ENCODE measurements at regions not wholly inside any gene's neighbourhood (a gene's known extent, or its start where the extent isn't known, plus 50 kb on each side); places are given as distances from the start of the nearest gene placed in this dataset.

DNA sequence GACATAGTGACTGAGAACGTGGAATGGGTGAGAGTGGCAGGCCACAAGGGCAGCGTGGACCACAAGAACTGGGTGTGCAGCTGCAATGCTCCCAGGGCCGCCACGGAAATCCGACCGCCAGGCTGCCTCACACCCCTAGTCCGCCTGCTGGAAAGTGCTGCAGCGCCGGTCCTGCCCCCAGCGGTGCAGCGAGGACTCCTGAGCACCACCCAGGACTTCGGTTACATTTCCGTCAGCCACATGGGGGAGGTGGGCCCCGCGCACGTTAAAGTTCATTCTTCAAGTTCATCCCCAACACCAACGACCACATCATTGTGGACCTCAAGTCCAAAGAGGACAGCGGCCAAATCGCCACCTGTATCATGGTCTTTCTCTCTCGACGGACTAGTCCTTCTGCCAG lies 126.1 kb upstream of the CARMIL1 start:
- TF ChIP-seq CREB1 (IDR thresholded peaks at IDR 0.05; ENCODE audit: low read depth) (no peak), TAF1 (IDR thresholded peaks at IDR 0.05; ENCODE audit: low read depth) (no peak)

DNA sequence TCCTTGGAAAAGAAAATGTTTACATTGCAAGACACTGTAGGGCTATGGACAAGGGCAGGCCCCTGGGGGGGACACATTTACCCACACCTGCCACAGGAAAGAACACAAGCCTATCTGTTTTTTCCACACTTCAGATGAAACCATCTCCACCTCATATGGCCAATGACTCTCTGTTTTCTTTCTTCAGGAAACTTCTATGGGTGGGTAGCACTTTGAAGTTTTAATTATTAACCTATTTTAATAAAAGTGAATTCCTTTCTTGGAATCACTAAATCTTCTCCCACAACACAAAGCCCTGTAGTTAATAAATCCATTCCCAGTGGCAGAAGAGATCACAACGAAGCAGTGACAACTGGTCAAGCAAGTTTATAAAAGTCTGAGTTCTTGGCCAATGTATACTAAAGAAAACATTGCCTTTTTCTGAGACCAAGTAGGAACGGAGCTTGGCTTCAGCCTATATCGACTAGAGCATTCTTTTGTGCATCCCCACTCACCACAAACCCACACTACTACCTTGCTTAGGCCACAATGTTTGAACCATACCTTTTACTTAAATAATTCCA lies 125.1 kb upstream of the CARMIL1 start:
- TF ChIP-seq EGR1 (IDR thresholded peaks at IDR 0.05) (no peak), YY1 (IDR thresholded peaks at IDR 0.05; ENCODE audit: low read depth) (no peak), NFIC (IDR thresholded peaks at IDR 0.05) (no peak), FOXM1 (IDR thresholded peaks at IDR 0.05; ENCODE audit: borderline replicate concordance, low read depth) (no peak), TCF12 (IDR thresholded peaks at IDR 0.05; ENCODE audit: low read depth) (no peak), TEAD4 (IDR thresholded peaks at IDR 0.05) (no peak), TAF1 (IDR thresholded peaks at IDR 0.05; ENCODE audit: low read depth) (no peak), EP300 (IDR thresholded peaks at IDR 0.05; ENCODE audit: borderline replicate concordance) (no peak), CREB1 (IDR thresholded peaks at IDR 0.05; ENCODE audit: low read depth) (no peak), ZBTB7A (IDR thresholded peaks at IDR 0.05; ENCODE audit: low read depth) (no peak), CEBPB (IDR thresholded peaks at IDR 0.05) (no peak), RAD21 (IDR thresholded peaks at IDR 0.05; ENCODE audit: low read depth) (no peak)
- TF ChIP-seq, protein P1, sequence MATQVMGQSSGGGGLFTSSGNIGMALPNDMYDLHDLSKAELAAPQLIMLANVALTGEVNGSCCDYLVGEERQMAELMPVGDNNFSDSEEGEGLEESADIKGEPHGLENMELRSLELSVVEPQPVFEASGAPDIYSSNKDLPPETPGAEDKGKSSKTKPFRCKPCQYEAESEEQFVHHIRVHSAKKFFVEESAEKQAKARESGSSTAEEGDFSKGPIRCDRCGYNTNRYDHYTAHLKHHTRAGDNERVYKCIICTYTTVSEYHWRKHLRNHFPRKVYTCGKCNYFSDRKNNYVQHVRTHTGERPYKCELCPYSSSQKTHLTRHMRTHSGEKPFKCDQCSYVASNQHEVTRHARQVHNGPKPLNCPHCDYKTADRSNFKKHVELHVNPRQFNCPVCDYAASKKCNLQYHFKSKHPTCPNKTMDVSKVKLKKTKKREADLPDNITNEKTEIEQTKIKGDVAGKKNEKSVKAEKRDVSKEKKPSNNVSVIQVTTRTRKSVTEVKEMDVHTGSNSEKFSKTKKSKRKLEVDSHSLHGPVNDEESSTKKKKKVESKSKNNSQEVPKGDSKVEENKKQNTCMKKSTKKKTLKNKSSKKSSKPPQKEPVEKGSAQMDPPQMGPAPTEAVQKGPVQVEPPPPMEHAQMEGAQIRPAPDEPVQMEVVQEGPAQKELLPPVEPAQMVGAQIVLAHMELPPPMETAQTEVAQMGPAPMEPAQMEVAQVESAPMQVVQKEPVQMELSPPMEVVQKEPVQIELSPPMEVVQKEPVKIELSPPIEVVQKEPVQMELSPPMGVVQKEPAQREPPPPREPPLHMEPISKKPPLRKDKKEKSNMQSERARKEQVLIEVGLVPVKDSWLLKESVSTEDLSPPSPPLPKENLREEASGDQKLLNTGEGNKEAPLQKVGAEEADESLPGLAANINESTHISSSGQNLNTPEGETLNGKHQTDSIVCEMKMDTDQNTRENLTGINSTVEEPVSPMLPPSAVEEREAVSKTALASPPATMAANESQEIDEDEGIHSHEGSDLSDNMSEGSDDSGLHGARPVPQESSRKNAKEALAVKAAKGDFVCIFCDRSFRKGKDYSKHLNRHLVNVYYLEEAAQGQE (IDR thresholded peaks at IDR 0.05; ENCODE audit: low read depth), result no peak
- TF ChIP-seq, protein P2, sequence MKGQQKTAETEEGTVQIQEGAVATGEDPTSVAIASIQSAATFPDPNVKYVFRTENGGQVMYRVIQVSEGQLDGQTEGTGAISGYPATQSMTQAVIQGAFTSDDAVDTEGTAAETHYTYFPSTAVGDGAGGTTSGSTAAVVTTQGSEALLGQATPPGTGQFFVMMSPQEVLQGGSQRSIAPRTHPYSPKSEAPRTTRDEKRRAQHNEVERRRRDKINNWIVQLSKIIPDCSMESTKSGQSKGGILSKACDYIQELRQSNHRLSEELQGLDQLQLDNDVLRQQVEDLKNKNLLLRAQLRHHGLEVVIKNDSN (IDR thresholded peaks at IDR 0.05), result no peak
- TF ChIP-seq, protein P3, sequence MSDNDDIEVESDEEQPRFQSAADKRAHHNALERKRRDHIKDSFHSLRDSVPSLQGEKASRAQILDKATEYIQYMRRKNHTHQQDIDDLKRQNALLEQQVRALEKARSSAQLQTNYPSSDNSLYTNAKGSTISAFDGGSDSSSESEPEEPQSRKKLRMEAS (IDR thresholded peaks at IDR 0.05), result no peak

DNA sequence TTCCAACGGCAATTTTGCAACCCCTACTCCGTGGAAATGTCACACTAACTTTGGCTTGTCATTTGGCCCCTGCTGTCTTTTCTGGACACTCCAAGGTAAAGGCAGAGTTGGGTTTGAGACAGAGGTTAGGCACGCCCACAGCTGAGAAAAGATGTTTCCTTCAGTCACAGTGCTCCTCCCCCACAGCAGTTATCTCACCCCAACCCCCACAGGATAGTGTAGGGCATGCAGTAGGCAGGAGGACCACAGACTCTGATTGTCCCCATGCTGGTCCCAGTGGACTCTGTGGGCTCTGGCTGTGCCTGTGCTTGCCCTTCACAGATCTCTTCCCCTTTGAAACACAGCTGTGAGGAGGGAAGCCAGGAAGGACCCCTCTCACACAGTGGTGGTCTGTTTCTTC lies 124.0 kb upstream of the CARMIL1 start:
- TF ChIP-seq CEBPB (IDR thresholded peaks at IDR 0.05) (no peak), CREB1 (IDR thresholded peaks at IDR 0.05; ENCODE audit: low read depth) (no peak), RAD21 (IDR thresholded peaks at IDR 0.05; ENCODE audit: low read depth) (no peak), TEAD4 (IDR thresholded peaks at IDR 0.05) (no peak), EP300 (IDR thresholded peaks at IDR 0.05; ENCODE audit: borderline replicate concordance) (no peak), YY1 (IDR thresholded peaks at IDR 0.05; ENCODE audit: low read depth) (no peak), EGR1 (IDR thresholded peaks at IDR 0.05) (no peak), NFIC (IDR thresholded peaks at IDR 0.05) (no peak), FOXM1 (IDR thresholded peaks at IDR 0.05; ENCODE audit: borderline replicate concordance, low read depth) (no peak)
- TF ChIP-seq, protein P1 (IDR thresholded peaks at IDR 0.05; ENCODE audit: low read depth), result no peak
- TF ChIP-seq, protein P2 (IDR thresholded peaks at IDR 0.05), result no peak

DNA sequence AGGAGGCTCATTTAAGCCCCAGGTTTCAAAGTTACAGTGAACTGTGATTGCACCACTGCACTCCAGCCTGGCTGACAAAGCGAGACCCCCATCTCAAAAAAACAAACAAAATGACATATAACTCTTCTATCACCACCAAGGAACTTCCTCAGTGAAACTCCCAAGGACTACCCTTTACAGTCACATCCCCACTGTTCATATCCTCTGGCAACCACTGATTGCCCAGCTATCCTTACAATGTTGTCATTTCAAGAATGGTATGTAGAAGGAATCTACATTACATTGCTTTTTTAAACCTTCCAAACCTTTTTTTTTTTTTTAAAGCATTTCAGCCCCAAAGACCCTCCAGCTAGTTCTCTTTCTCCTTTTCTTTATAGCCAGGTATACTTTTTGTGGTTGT lies 123.1 kb upstream of the CARMIL1 start:
- TF ChIP-seq CREB1 (IDR thresholded peaks at IDR 0.05; ENCODE audit: low read depth) (no peak), EP300 (IDR thresholded peaks at IDR 0.05; ENCODE audit: borderline replicate concordance) (no peak), ZBTB7A (IDR thresholded peaks at IDR 0.05; ENCODE audit: low read depth) (no peak), TCF12 (IDR thresholded peaks at IDR 0.05; ENCODE audit: low read depth) (no peak), EGR1 (IDR thresholded peaks at IDR 0.05) (no peak), TEAD4 (IDR thresholded peaks at IDR 0.05) (no peak), YY1 (IDR thresholded peaks at IDR 0.05; ENCODE audit: low read depth) (no peak), NFIC (IDR thresholded peaks at IDR 0.05) (no peak), RAD21 (IDR thresholded peaks at IDR 0.05; ENCODE audit: low read depth) (no peak), CEBPB (IDR thresholded peaks at IDR 0.05) (no peak), FOXM1 (IDR thresholded peaks at IDR 0.05; ENCODE audit: borderline replicate concordance, low read depth) (no peak)
- TF ChIP-seq, protein P1 (IDR thresholded peaks at IDR 0.05; ENCODE audit: low read depth), result no peak
- TF ChIP-seq, protein P2 (IDR thresholded peaks at IDR 0.05), result no peak
- TF ChIP-seq, protein P3 (IDR thresholded peaks at IDR 0.05), result no peak
